HG03469 (cell line): ENCODE measurements at regions not wholly inside any gene's neighbourhood (a gene's known extent, or its start where the extent isn't known, plus 50 kb on each side); places are given as distances from the start of the nearest gene placed in this dataset.
A peak's percentile ranks its signal among the peaks of the same experiment; 100 is the strongest.

Experiments used
- ATAC-seq: cut with Tn5 transposase; IDR thresholded peaks from one replicate; pipeline ENCODE4 v1.9.1; 2021; ENCODE audit warnings: mild to moderate bottlenecking, moderate library complexity, moderate number of reproducible peaks; ENCODE audit not compliant: unreplicated experiment

DNA sequence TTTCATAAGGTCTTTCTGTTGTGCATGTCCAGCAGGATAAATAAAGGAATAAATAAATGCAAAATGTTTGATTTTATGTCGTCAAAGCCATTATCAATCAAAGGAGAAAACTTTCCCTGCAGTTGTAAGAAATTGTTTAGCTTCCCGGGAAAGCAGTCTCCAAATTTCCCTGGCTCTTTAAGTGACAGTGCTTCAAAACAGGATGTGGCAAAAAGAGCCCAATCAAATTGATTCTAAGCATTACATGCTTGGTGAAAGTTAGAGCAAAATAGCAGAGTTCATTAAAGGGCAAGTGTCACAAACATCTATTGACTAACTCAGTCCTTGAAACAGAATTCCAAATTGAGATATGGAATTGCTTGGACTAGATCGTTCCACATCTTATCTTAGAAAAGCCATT, 704.1 kb downstream of the PRELID2 start:
- no peak for ATAC-seq

DNA sequence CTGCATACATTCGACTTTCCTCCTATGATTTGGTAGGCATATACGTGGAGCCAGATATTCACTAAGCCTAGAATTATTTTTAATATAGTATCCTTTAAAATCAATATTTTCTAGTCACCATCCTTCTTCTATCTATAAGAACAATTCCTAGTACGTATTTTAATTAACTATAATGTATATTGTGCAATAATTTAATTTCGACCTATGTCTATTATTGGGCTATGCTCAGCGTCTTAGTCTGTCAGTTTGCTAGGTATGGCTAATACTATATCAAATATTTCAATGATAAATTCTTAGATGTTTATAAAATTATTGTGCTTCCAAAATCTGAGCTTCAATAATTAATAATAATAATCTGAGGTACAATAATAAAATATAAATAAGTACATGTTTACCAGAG, 705.3 kb downstream of the PRELID2 start:
- no peak for ATAC-seq

DNA sequence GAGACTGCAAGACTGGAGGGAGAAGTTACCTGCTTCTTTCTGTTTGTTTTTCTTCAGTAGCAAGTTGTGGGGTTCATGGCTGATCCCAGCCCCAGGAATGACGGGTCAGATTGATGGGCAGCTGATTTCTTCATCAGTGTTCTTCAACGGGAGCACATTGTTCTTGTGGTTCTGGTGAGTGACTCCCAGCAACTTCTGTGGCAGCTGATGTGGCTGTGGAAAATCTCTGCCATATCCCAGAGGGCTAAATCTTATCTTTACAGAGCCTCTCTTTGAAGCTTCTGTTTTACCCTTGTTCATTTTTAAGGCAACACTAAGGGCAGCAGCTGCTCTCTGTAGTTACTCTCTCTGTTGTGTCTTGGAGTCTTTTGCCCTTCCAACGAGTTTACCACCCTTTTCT, 710.3 kb downstream of the PRELID2 start:
- ATAC-seq: no peak

DNA sequence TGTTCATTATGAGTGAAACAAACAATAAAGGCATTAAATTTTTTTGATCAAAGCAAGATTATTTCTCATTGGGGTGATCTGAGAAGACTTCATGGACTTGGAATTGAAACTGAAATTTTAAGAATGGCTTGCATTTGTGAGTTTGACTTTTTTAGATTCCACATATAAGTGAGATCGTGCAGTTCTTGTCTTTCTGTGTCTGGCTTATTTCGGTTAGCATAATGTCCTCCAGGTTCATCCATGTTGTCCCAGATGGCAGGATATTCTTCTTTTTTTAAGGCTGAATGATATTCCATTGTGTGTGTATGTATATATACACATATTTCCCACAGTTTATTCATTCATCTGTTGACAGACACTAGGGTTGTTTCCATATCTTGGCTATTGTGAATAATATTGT, 716.5 kb downstream of the PRELID2 start:
- no peak for ATAC-seq

DNA sequence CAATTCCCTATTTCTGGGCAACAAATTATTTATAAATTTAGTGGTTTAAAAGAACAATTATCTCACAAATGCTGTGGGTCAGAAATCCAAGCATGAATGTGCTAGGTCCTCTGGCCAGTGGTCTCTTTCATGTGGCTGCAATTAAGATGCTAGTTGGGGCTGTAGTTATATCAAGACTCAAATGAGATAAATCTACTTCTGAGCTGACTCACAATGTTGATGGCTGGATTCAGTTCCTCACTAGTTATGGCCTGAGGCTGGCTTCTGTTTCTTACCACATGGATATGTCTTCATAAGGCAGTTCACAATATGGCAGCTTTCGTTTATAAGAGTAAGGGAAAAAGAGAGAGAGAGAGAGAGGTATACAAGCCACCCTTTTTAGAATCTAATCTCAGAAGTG, 717.0 kb downstream of the PRELID2 start:
- ATAC-seq: no peak

DNA sequence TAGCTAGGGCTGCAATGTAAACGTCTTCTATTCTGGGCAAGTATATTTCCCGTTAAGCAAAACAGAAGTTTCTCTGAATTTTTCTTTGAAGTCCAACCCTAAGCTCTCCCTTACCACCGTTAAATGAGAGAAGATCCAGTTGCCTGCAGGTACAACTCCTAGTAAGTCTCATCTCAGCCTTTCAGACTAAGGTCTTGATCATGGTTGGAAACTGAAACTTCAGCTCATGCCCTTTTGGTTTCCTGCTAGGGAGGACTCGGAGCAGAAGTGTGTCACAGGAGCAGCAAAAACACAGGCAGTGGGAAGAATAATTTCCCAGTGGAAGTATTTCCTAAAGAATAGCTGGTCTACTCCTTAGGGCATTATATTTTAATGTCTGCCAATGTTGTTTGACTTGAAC, 717.9 kb downstream of the PRELID2 start:
- no peak for ATAC-seq

DNA sequence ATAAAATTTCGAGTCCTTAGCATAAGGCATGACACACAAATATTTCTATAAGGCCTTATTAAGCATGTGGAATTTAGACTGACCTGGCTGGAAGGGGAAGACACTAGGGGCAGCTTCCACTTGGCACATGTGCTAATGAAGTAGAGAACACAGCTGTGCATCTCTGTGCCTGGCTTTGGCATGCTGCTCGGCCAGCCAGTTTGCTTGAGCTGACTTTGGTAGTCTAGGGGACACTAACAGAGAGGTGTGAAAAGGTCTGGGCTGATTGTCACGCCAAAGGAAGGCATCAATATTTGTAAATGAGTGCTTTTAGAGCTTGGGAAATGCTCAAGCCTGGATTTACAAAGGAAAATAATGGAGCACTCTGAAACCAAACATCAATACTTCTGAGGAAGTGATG, 723.7 kb downstream of the PRELID2 start:
- ATAC-seq: no peak

DNA sequence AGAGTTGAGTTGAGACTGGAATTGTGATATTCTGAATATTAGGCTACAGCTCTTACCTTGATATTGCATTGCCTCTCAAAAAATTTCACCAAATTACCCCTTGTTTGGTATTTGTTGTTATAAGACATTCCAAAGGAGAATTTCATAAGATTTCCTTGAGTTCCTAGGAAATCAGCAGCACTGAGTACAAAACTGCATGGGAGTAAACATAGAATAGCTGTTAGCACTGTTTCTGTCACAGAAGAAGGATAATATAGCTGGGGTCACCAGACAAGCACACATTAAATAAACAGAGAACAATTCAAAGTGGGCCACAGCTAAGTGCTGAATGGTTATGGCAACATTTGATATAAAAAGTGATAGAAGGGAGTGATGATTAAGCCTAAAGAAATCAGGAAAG, 724.3 kb downstream of the PRELID2 start:
- no peak for ATAC-seq

DNA sequence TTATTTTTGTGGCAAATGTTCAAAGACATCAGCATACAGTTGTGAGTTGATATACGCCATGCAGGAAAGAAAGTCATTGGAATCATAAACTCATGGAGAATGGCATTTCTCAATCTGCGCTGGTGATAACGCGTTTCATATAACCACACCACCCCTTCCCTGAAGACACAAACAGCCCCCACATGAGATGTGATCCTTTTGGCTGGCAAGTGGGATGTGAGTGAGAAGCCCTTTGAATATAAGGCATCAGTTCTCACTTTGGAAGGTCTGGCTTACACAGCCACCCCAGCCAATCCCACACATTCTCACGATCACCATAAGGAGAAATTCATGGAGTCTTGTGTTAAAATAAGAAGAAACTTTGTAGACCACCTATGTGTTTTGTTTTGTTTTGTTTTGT, 725.0 kb downstream of the PRELID2 start:
- no peak for ATAC-seq

DNA sequence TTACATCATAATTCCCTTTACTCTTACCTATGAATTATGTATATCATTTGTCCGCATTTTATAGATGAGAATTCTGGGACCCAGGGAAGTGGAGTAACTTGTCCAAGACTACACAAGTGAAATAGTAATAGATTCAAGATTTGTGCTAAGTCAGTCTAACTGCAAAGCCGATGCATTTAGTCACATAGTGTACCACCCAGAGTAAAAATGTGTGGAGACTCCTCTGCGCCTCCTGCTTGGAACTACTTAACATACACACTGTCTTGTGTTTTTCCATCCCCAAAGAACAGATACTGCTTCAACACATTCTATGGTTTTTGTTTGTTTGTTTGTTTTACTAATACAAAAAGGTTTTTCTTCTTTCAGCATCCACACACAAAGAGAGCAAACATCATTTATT, 729.8 kb downstream of the PRELID2 start:
- ATAC-seq: no peak

DNA sequence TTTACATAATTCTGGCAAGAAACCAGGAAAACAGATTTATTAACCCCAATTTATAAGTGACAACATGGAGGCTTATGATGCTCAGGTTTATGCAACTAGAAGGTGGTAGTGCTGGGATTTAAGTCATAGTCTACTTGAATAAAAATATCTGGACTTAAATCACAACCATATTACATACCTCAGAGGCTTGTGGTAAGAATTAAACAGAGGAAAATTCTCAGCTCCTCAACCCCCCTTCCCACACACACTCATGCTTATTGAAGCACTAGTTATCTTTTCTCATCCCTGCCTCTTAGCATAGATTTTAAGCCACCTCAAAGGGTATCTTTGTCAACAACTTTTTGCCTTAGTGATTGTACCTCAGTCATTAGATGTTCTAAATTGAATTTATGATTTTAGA, 731.0 kb downstream of the PRELID2 start:
- ATAC-seq: no peak

DNA sequence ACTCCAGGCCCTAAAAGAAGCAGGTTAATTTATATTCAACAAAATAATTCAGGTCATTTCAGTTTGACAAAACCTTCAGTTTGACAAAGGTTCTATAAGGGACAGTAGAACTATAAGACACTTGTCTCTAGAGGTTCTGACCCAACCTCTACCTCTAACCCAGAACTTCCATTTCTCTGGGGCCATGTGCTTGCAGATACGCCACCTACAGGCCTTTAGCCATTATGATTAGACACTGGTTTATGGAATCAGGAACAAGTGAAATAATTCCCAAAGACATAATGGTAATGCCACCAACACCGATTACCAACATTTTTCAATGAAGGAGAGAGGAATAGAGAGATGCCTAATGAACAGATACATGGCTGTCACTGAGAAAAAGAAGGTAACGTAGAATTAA, 733.9 kb downstream of the PRELID2 start:
- no peak for ATAC-seq

DNA sequence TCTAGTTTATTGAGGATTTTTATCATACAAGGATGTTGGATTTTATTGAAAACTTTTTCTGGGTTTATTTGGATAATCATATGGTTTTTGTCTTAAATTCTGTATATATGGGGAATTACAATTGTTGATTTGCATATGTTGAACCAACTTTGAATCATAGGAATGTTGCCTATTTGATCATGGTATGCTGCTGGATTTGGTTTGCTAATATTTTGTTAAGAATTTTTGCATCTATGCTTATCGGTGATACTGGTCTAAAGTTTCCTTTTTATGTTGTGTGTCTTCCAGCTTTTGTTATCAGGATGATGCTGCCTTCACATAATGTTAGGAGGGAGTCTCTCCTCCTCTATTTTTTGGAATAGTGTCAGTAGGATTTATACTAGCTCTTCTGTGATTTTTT, 745.0 kb downstream of the PRELID2 start:
- no peak for ATAC-seq

DNA sequence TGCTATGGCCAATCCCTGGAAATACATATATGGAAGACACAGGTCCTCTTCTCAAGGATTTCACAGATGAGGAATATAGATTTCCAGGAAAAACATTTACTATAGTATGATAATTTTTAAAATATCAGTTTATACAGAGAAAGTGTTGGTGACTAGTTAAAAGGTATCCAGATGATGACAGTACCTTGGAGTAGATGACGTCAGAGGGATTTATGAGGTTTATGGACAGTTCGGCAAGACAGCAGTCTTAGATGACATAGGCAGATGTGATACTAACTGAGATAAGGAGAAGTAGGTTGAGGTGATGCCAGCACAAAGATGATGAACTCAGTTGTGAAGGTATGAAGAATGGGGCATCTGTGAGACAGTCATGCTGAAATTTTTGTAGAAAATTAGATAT, 750.3 kb downstream of the PRELID2 start:
- no peak for ATAC-seq

DNA sequence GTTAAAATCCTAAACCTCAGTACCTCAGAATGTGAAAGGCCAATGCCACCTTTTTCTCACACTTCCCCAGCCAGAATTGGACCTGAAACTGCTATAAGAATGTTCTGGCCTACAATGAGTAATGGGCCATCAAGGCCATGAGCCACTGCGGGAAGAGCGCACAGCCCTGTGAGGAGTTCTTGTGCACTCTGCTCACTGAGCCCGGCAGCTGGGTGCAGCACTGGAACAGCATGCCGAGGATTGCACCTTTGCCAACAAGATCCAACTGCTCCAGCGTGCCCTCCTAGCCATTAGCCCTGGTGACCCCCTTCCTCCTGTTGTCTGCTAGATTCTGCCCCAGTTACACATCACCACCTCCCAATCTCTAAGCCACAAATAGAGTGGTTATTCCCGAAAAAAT, 758.1 kb downstream of the PRELID2 start:
- ATAC-seq: no peak

DNA sequence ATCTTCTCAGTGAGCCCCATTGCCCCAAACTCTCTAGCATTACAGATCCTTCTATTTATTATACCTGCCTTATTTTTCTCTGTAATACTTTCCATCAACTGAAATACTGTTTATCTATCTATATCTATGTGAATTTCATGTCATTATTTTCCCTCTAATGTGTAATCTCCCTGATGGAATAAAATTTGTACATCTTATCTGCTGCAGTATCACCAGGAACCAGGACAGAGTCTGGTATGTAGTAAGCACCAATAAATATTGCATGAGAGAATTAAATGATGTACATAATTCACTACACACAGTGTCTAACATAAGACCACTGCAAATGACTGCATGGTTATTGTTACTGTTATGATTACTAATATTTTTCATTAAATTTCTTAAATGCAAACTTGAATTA, 759.1 kb downstream of the PRELID2 start:
- no peak for ATAC-seq

DNA sequence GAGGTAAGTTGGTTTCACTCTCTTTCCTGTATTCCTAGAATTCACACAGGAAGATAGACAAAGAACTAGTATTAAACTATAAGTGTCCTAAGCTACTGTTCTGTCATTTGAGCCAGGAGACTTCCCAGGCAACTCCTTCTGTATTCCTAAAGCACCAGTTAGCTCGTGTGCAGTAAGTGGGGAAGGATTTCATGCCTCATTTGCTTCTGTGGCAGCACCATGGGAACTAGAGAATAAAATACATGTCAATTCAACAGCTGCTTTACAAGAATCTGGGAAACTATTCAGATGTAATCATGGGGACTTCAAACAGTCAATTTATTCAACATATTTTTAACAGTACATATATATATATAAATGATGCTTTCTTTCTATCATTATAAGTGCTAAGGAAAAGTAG, 762.3 kb downstream of the PRELID2 start:
- no peak for ATAC-seq

DNA sequence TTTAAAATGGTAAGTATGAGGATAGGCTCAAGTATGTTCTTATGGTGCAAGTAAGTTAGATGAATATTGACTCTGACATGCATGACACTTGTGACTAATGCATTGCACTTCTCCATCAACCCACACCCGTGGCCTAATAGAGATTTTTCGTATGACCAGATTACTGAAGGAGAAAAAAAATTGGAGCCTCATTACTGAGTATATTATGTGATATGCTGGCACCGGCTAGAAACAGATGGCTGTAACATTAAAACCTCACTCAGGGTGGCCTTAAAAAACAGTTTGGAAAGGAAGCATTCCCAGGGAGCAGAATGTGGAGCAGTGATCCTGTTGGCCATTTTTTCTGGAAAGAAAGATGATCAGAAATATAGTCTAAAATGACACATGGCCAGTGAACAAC, 766.4 kb downstream of the PRELID2 start:
- ATAC-seq: no peak

DNA sequence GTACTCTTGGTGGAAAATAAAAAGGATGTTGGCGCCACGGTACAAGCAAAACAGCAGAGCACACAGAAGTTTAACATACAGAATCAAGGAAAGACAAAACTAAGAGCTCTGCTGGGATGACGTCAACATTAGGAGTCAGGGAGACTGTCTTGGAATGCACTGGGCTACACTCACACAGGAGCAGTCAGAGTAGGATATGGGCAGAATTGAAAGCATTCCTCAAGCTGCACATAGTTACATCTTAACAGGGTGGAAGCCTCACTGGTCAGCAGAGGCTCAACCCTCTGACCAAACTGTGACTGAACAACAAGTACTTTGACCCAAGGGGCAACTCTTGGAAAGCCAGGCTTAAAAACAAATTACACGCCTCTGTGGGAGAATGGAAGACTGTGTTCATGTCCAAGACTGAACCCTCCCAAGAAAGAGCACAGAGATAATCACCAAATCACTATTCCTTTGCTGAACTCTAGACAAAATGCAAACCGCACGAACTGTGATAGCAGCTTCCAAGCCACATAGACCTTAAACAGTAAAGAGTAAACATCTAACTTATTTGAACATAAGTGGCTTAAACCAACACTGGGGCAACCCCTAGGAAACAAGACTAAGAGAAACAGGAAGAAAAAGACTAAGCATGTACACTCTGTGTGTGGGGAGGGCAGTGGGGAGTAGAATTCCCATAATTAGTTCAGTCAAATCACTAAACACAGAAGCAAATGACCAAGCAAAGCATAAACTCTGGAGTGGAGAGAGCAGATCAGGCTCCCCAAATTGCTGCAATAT, 772.7 kb downstream of the PRELID2 start:
- no peak for ATAC-seq

DNA sequence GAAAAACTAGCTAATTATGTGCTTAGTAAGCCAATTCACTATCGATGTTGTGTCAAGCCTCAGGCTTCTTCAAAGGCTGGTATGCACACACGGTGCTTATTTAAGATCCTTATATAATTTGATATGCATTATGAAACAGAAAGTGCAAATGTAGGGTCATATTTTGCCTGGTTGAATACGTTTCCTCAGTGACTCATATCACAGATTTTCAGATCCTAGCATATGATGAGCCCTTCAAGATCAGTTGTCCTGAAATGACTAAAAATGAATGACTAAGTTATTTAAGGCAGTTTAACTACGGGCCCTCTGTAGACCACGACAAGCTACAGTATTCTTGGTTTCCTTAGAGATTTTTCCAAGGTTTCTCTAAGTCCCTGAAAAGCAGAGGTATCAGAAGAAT, 778.3 kb downstream of the PRELID2 start:
- ATAC-seq: peak; percentile 100

DNA sequence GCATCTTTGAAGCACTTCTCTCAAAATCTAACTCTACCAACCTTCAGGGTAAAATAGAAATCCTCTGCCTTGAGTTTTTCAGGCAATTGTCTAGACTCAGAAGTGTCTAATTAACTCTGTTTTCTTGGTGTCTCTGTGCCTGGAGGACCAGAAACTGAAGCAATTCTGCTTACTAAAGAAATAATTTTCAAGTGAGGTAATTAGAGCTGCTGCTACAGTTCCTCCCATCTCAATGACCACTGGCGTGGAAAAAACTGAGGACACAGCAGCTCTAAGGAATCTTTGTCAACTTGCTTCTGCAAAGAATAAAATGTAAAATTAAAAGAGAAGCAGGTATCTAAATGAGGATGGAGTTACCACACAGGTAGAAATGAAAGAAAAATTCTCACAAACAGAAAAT, 785.0 kb downstream of the PRELID2 start:
- no peak for ATAC-seq

DNA sequence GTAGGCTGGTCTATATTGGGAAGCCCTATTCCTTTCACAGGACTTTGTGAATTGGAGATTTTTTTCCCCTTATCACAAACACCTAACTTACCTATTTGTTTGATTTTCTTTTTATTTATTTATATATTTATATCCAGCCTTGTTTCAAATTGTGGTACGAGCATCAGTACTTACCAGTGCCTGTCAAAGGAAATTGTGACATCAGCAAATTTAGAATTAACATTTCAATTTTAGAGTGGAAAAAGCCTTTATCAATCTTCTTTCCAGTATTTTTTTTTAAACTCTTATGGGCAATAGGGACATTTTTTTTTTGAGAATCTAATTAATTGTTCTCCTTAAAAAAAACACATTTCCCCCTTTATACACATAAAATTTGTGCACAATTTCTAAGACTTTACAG, 790.2 kb downstream of the PRELID2 start:
- no peak for ATAC-seq

DNA sequence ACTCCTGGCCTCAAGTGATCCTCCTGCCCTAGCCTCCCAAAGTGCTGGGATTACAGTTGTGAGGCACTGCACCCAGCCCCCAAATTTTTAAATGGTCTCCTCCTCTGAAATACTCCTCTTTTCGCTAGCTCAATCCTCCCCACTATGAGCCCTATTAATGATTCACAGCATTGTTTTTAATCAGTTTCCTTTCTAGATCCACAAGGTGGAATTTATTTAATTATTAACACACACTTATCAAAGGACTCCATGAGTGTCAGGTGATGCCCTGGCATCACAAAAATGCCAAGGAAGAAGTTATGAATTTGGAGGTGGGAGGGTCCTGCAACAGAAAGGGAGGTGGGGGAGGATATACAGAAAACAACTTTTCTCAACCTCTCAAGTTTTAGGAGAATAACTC, 806.5 kb downstream of the PRELID2 start:
- ATAC-seq: no peak
